IMR-90 (cell line): ENCODE measurements at regions not wholly inside any gene's neighbourhood (a gene's known extent, or its start where the extent isn't known, plus 50 kb on each side); places are given as distances from the start of the nearest gene placed in this dataset.

ENCODE experiments used
- ATAC-seq: fragments of 200-7000 bp; cut with Tn5 transposase; 2 replicates; pipeline ENCODE4 v1.9.1; 2020; ENCODE audit warnings: low read depth, mild to moderate bottlenecking, moderate library complexity
- BruUV-seq: library from RNA; stranded (reverse); fragments of 400-500 nt; replicated peaks from 2 replicates; lab custom pipeline; 2021; lab: Mats Ljungman, UMichigan
- CTCF ChIA-PET: fragments of 300-600 bp; formaldehyde crosslinking; extraction: SDS; loops from one replicate; lab custom pipeline; 2021; ENCODE audit warnings: antibody characterized with exemption; lab: Yijun Ruan, JAX
- POLR2A ChIA-PET: fragments of 300-600 bp; sonication (Branson Sonifier 250); formaldehyde crosslinking; loops from one replicate; lab custom pipeline; 2022; ENCODE audit warnings: antibody characterized with exemption; ENCODE audit not compliant: unreplicated experiment; lab: Charles Lee
- DNase-seq: peaks from one replicate; pipeline ENCODE4 v3.0.0; 2013
- H2AFZ ChIP-seq: replicated peaks from 2 replicates; pipeline ENCODE3; 2013; ENCODE audit warnings: low read length, mild to moderate bottlenecking; ENCODE audit not compliant: poor library complexity
- H2AK5ac ChIP-seq: 2 replicates; pipeline ENCODE4 v1.6.1; 2013; ENCODE audit warnings: low read depth, low read length, inconsistent platforms
- H2AK9ac ChIP-seq: replicated peaks from 2 replicates; pipeline ENCODE3; 2013; ENCODE audit warnings: mild to moderate bottlenecking, low read depth, low read length, moderate library complexity; ENCODE audit not compliant: poor library complexity
- H2BK120ac ChIP-seq: 2 replicates; pipeline ENCODE4 v1.6.1; 2013; ENCODE audit warnings: low read depth, low read length, inconsistent platforms
- H2BK15ac ChIP-seq: 3 replicates; pipeline ENCODE4 v1.6.1; 2013; ENCODE audit warnings: low read depth, low read length, inconsistent platforms
- H2BK20ac ChIP-seq: 2 replicates; pipeline ENCODE4 v1.6.1; 2013; ENCODE audit warnings: low read depth, mild to moderate bottlenecking, inconsistent platforms, low read length, moderate library complexity
- H2BK5ac ChIP-seq: 2 replicates; pipeline ENCODE4 v1.6.1; 2013; ENCODE audit warnings: mild to moderate bottlenecking, low read depth, low read length, inconsistent platforms; ENCODE audit not compliant: poor library complexity, severe bottlenecking
- H3K14ac ChIP-seq: replicated peaks from 2 replicates; pipeline ENCODE4 v1.6.1; 2013; ENCODE audit warnings: low read depth, low read length, inconsistent platforms
- H3K18ac ChIP-seq: 2 replicates; pipeline ENCODE4 v1.6.1; 2013; ENCODE audit warnings: low read depth, low read length, control low read depth
- H3K23ac ChIP-seq: 2 replicates; pipeline ENCODE4 v1.6.1; 2013; ENCODE audit warnings: low read depth, low read length, inconsistent platforms
- H3K27ac ChIP-seq: 2 replicates; pipeline ENCODE4 v1.5.1; 2013; ENCODE audit warnings: mild to moderate bottlenecking, control low read depth, low read length; ENCODE audit not compliant: insufficient read depth
- H3K27me3 ChIP-seq: 2 replicates; pipeline ENCODE4 v1.6.1; 2013; ENCODE audit warnings: low read length; ENCODE audit not compliant: control insufficient read depth, insufficient read depth
- H3K36me3 ChIP-seq: 2 replicates; pipeline ENCODE4 v1.6.1; 2013; ENCODE audit warnings: low read length, mixed read lengths; ENCODE audit not compliant: control insufficient read depth, insufficient read depth
- H3K4ac ChIP-seq: 2 replicates; pipeline ENCODE4 v1.6.1; 2013; ENCODE audit warnings: low read depth, low read length, inconsistent platforms
- H3K4me1 ChIP-seq: 2 replicates; pipeline ENCODE4 v1.6.1; 2013; ENCODE audit warnings: low read length, mixed read lengths; ENCODE audit not compliant: control insufficient read depth, insufficient read depth
- H3K4me2 ChIP-seq: 2 replicates; pipeline ENCODE4 v1.6.1; 2013; ENCODE audit warnings: low read depth, mild to moderate bottlenecking, control low read depth, low read length, moderate library complexity
- H3K4me3 ChIP-seq: 2 replicates; pipeline ENCODE4 v1.5.1; 2013; ENCODE audit warnings: low read depth, mild to moderate bottlenecking, control low read depth, low read length, moderate library complexity; ENCODE audit not compliant: insufficient read depth
- H3K56ac ChIP-seq: 2 replicates; pipeline ENCODE4 v1.6.1; 2013; ENCODE audit warnings: low read length, inconsistent platforms; ENCODE audit not compliant: insufficient read depth; ENCODE audit errors: extremely low read depth
- H3K79me1 ChIP-seq, 2 experiments: 2 replicates each; pipeline ENCODE4 v1.6.1; 2013; ENCODE audit warnings: low read length in 2 of 2, inconsistent platforms in 1 of 2, low read depth in 1 of 2
- H3K9ac ChIP-seq: 2 replicates; pipeline ENCODE4 v1.6.1; 2013; ENCODE audit warnings: low read depth, low read length, control low read depth
- H3K9me1 ChIP-seq: 2 replicates; pipeline ENCODE4 v1.6.1; 2013; ENCODE audit warnings: low read length, inconsistent platforms; ENCODE audit not compliant: insufficient read depth
- H3K9me3 ChIP-seq: 2 replicates; pipeline ENCODE4 v1.6.1; 2013; ENCODE audit warnings: low read length; ENCODE audit not compliant: control insufficient read depth, insufficient read depth
- H4K20me1 ChIP-seq: 2 replicates; pipeline ENCODE4 v1.6.1; 2013; ENCODE audit warnings: low read length, inconsistent platforms; ENCODE audit not compliant: insufficient read depth
- H4K5ac ChIP-seq: 2 replicates; pipeline ENCODE4 v1.6.1; 2013; ENCODE audit warnings: mild to moderate bottlenecking, low read depth, low read length, control low read depth
- H4K8ac ChIP-seq, 2 experiments: 2 replicates each; pipeline ENCODE4 v1.6.1; 2013; ENCODE audit warnings: low read depth in 2 of 2, low read length in 2 of 2, control low read depth in 1 of 2, inconsistent platforms in 1 of 2
- H4K91ac ChIP-seq: 2 replicates; pipeline ENCODE4 v1.6.1; 2013; ENCODE audit warnings: low read depth, low read length, inconsistent platforms; ENCODE audit not compliant: insufficient read depth
- MAZ ChIP-seq: IDR thresholded peaks from 2 replicates; pipeline ENCODE4 v1.6.1; 2012; ENCODE audit warnings: low read depth, mild to moderate bottlenecking, low read length, improper control_type of control experiment, moderate library complexity, borderline replicate concordance
- WGBS, 2 experiments: methylation state at CpG; one replicate each; pipeline versions ENCODE4 v1.1.5 to v1.1.7; 2013; ENCODE audit warnings: missing lambda C conversion rate in 2 of 2; ENCODE audit not compliant: insufficient read length in 1 of 2; ENCODE audit errors: extremely low coverage in 2 of 2; 5-methylcytosine and 5-hydroxymethylcytosine counted together
- dilution Hi-C: fragments of 300-500 bp; cut with HindIII; formaldehyde crosslinking; loops from one replicate; pipeline ENCODE4 v1.14.3; 2018; ENCODE audit warnings: low sequenced_read_pairs; ENCODE audit not compliant: unreplicated experiment
- in situ Hi-C: fragments of 300-500 bp; cut with MboI; formaldehyde crosslinking; loops from 3 replicates; pipeline ENCODE4 v1.14.3; 2019; ENCODE audit warnings: low sequenced_read_pairs, inconsistent platforms, mixed read lengths
- intact Hi-C: fragments of 100-400 bp; cut with micrococcal nuclease; formaldehyde crosslinking; loops from 2 replicates; pipeline ENCODE4 v1.10.0; 2022

- no peak overlapping the region for H4K5ac ChIP-seq
- H4K8ac ChIP-seq: no peak overlapping the region
- H2BK5ac ChIP-seq: no peak overlapping the region
- WGBS, 2 experiments: 38% methylated on average over 10 of the region's 12 CpGs; no CpG with 5 or more reads in 1 of the 2 experiments
- no peak overlapping the region for H3K18ac ChIP-seq
- peaks cover 16% of the 10 kb centered on the region for H3K4me1 ChIP-seq
- ChIA-PET CTCF (interaction anchor here (1.1 kb wide), 1 partner anchor 16 kb away, joined by 3 read pairs; no protein-coding TSS in a partner anchor), POLR2A (no interaction called here)
- H3K79me1 ChIP-seq: no peaks in the 10 kb centered on the region
- H3K27me3 ChIP-seq: no peaks in the 10 kb centered on the region
- DNase-seq (peak; percentile 56), ATAC-seq (peak; percentile 8; the same call in 1 of the 2 replicates)
- no peak for TF ChIP-seq MAZ
- no peak overlapping the region for H3K4me2 ChIP-seq
- H3K9me1 ChIP-seq: peaks cover 9% of the 10 kb centered on the region
- H3K9ac ChIP-seq: no peak overlapping the region
- 0 out of 2 replicates have a peak overlapping the region, but pooled peaks have one; percentile 65 for H2BK20ac ChIP-seq
- no peak overlapping the region for H3K56ac ChIP-seq
- H2AK9ac ChIP-seq: peak overlapping the region; percentile 47
- H2AFZ ChIP-seq: no peak overlapping the region
- H4K20me1 ChIP-seq: no peaks in the 10 kb centered on the region
- H3K9me3 ChIP-seq: no peaks in the 10 kb centered on the region
- no peak overlapping the region for H4K91ac ChIP-seq
- dilution Hi-C loops: no loop called here
- no peaks in the 10 kb centered on the region for H3K36me3 ChIP-seq
- no peak overlapping the region for H3K4ac ChIP-seq
- 0 out of 2 replicates have a peak overlapping the region, but pooled peaks have one; percentile 40 for H2BK120ac ChIP-seq
- H3K14ac ChIP-seq: 0 out of 2 replicates have a peak overlapping the region, but pooled peaks have one; percentile 14
- no TSS peak for BruUV-seq
- no peak overlapping the region for H2BK15ac ChIP-seq
- H3K27ac ChIP-seq: no peak overlapping the region
- H3K23ac ChIP-seq: no peak overlapping the region
- no peak overlapping the region for H3K4me3 ChIP-seq
- H2AK5ac ChIP-seq: no peak overlapping the region
- intact Hi-C loops: no loop called here
- in situ Hi-C loops: no loop called here
Observed at GRCh38 chr6:105896052-105896820, 189.9 kb upstream of the PRDM1 start.
